Right lobe of liver (tissue), 4 donors: ENCODE measurements at regions not wholly inside any gene's neighbourhood (a gene's known extent, or its start where the extent isn't known, plus 50 kb on each side); places are given as distances from the start of the nearest gene placed in this dataset.

Source experiments
- CTCF ChIP-seq, 4 donors: fragments of 200-600 bp in 3 of 4; fragments of 450-650 bp in 1 of 4; IDR thresholded peaks; one replicate each; pipeline versions ENCODE4 v1.5.1 to v1.8.0; 2016 to 2022; ENCODE audit warnings: antibody characterized with exemption in 4 of 4, mild to moderate bottlenecking in 2 of 4
- POLR2A ChIP-seq: fragments of 450-650 bp; IDR thresholded peaks from one replicate; pipeline ENCODE4 v1.6.1; 2017; ENCODE audit warnings: antibody characterized with exemption, mild to moderate bottlenecking
- donor health status: DM: no; HTN: no; CAD: no.
- donor health status: DM: no; HTN: no; CAD: no.
- donor health status: DM: no; HTN: yes; CAD: no.

- TF ChIP-seq CTCF (IDR thresholded peaks at IDR 0.05) (no peak), POLR2A (no peak)
Measured at GRCh38 chr11:62062223-62062861, 61.5 kb upstream of the INCENP start.
